SK-N-SH (cell line): ENCODE measurements at regions not wholly inside any gene's neighbourhood (a gene's known extent, or its start where the extent isn't known, plus 50 kb on each side); places are given as distances from the start of the nearest gene placed in this dataset.

ENCODE experiments used
- FOXM1 ChIP-seq: IDR thresholded peaks from 2 replicates; pipeline ENCODE4 v1.4.0; 2012; ENCODE audit warnings: low read depth, mild to moderate bottlenecking
- NFIC ChIP-seq: IDR thresholded peaks from 2 replicates; pipeline ENCODE4 v1.4.0; 2012; ENCODE audit warnings: borderline replicate concordance
- POLR2AphosphoS5 ChIP-seq: IDR thresholded peaks from 2 replicates; pipeline ENCODE4 v1.6.1; 2012; ENCODE audit warnings: low read depth, low read length
- RAD21 ChIP-seq: IDR thresholded peaks from 2 replicates; pipeline ENCODE4 v1.6.1; 2012; ENCODE audit warnings: mild to moderate bottlenecking, low read length
- RFX5 ChIP-seq: IDR thresholded peaks from 2 replicates; pipeline ENCODE4 v1.6.1; 2012; ENCODE audit warnings: mild to moderate bottlenecking, improper control_type of control experiment, low read length
- TF ChIP-seq, protein P1 (sequence below): fragments of 200-600 bp; sonication (generic); IDR thresholded peaks from 2 replicates; pipeline ENCODE4 v1.6.1; 2017; ENCODE audit warnings: antibody characterized with exemption, mild to moderate bottlenecking, moderate library complexity
- TF ChIP-seq, protein P2 (sequence below): IDR thresholded peaks from 2 replicates; pipeline ENCODE4 v1.6.1; 2012; ENCODE audit warnings: mild to moderate bottlenecking, low read depth, low read length, moderate library complexity
- TF ChIP-seq, protein P3 (sequence below): fragments of 150-350 bp; IDR thresholded peaks from 2 replicates; pipeline ENCODE4 v1.6.1; 2017; ENCODE audit warnings: antibody characterized with exemption, low read length, low read depth, borderline replicate concordance

DNA sequence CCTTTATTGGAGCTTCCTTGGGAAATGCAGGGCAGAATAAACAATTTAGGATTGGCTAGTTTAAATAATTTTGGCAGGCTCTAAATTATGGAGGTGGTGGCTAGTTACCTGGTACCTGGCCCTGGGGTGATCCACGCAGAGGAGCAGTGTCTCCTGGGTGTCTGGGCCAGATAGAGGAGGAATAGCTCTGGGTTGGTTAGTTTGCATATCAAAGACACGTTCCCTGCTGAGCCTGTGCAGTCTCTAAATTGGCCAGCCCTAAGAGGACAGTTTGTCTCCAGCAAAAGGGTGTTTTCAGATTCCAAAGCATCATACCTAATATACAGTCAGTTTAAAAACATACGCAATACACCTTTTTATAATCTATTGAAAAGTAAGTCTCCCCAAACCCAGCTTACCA is 333.3 kb upstream of the TPM1 start:
- TF ChIP-seq NFIC (no peak), FOXM1 (no peak), POLR2AphosphoS5 (no peak), RAD21 (no peak), RFX5 (no peak)
- TF ChIP-seq, protein P1, sequence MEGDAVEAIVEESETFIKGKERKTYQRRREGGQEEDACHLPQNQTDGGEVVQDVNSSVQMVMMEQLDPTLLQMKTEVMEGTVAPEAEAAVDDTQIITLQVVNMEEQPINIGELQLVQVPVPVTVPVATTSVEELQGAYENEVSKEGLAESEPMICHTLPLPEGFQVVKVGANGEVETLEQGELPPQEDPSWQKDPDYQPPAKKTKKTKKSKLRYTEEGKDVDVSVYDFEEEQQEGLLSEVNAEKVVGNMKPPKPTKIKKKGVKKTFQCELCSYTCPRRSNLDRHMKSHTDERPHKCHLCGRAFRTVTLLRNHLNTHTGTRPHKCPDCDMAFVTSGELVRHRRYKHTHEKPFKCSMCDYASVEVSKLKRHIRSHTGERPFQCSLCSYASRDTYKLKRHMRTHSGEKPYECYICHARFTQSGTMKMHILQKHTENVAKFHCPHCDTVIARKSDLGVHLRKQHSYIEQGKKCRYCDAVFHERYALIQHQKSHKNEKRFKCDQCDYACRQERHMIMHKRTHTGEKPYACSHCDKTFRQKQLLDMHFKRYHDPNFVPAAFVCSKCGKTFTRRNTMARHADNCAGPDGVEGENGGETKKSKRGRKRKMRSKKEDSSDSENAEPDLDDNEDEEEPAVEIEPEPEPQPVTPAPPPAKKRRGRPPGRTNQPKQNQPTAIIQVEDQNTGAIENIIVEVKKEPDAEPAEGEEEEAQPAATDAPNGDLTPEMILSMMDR, result no peak
- TF ChIP-seq, protein P2, sequence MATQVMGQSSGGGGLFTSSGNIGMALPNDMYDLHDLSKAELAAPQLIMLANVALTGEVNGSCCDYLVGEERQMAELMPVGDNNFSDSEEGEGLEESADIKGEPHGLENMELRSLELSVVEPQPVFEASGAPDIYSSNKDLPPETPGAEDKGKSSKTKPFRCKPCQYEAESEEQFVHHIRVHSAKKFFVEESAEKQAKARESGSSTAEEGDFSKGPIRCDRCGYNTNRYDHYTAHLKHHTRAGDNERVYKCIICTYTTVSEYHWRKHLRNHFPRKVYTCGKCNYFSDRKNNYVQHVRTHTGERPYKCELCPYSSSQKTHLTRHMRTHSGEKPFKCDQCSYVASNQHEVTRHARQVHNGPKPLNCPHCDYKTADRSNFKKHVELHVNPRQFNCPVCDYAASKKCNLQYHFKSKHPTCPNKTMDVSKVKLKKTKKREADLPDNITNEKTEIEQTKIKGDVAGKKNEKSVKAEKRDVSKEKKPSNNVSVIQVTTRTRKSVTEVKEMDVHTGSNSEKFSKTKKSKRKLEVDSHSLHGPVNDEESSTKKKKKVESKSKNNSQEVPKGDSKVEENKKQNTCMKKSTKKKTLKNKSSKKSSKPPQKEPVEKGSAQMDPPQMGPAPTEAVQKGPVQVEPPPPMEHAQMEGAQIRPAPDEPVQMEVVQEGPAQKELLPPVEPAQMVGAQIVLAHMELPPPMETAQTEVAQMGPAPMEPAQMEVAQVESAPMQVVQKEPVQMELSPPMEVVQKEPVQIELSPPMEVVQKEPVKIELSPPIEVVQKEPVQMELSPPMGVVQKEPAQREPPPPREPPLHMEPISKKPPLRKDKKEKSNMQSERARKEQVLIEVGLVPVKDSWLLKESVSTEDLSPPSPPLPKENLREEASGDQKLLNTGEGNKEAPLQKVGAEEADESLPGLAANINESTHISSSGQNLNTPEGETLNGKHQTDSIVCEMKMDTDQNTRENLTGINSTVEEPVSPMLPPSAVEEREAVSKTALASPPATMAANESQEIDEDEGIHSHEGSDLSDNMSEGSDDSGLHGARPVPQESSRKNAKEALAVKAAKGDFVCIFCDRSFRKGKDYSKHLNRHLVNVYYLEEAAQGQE, result no peak
- TF ChIP-seq, protein P3, sequence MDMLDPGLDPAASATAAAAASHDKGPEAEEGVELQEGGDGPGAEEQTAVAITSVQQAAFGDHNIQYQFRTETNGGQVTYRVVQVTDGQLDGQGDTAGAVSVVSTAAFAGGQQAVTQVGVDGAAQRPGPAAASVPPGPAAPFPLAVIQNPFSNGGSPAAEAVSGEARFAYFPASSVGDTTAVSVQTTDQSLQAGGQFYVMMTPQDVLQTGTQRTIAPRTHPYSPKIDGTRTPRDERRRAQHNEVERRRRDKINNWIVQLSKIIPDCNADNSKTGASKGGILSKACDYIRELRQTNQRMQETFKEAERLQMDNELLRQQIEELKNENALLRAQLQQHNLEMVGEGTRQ, result no peak
